ENCODE measurements at regions not wholly inside any gene's neighbourhood (a gene's known extent, or its start where the extent isn't known, plus 50 kb on each side); places are given as distances from the start of the nearest gene placed in this dataset.
A peak's percentile ranks its signal among the peaks of the same experiment; 100 is the strongest.

DNA sequence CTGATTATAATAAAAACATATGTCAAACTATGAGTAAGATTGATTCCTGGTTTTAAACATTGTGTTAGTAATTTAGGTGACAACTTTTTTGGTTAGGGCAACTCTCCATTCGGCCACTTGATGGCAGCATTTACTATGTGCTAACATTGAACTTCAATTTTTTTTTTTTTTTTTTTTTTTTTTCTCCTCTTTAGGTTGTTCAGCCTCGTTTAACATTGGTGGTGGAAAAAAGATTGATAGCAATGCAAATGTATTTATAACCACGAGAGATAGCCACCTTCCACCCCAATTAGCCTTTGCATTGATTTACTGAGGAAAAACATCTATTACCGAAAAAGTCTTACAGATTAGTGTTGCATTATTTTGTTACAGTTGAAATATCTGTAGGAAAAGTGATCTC is 159.1 kb downstream of the CSNK1G3 start:
- ATAC-seq (peak in 3 of 4 donors; percentile 65 to 79 (median 74)), FAIRE-seq (peak; percentile 95), DNase-seq (peak in 4 of 6 donors; percentile 23 to 65 (median 38))
- intact Hi-C loops (cut with DNase I) = no loop called here
- Histone ChIP-seq H3K9me3 (no peaks in the 10 kb centered on the region), H3K4me1 (peaks cover 0 to 3% (median 0%) of the 10 kb centered on the region in 3 donors), H3K27ac (no peak overlapping the region), H3K27me3 (no peaks in the 10 kb centered on the region), H3K4me3 (no peak overlapping the region), H3K36me3 (no peaks in the 10 kb centered on the region)
- 6 to 7% methylated on average over 4 of the region's 4 CpGs for WGBS, 2 donors
- peak; percentile 58 to 68 (median 67) for TF ChIP-seq CTCF (IDR thresholded peaks at IDR 0.05)
